GM18498 (cell line): ENCODE measurements at regions not wholly inside any gene's neighbourhood (a gene's known extent, or its start where the extent isn't known, plus 50 kb on each side); places are given as distances from the start of the nearest gene placed in this dataset.

Experiments used
- ATAC-seq: cut with Tn5 transposase; IDR thresholded peaks from one replicate; pipeline ENCODE4 v1.9.1; 2021; ENCODE audit warnings: mild to moderate bottlenecking, moderate library complexity; ENCODE audit not compliant: unreplicated experiment

DNA sequence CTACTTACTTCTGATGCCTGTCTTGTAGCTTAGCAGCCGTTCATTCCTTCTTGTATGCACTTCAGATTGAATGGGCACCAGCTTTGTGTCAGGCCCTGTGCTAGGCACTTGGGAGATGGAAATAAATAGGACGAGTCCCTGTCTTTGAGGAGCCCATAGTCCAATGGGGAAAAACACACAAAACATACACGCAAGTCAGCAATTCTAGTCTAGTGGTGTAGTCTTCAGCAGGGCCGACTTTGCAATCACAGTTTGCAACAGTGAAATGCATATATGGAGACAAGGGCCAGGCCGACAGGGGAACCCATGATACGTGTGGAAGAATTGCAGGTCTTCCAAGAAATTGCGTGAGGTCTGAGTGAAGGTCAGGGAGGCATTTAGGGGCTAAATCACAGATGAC lies 262.6 kb downstream of the MAF start:
- no peak for ATAC-seq

DNA sequence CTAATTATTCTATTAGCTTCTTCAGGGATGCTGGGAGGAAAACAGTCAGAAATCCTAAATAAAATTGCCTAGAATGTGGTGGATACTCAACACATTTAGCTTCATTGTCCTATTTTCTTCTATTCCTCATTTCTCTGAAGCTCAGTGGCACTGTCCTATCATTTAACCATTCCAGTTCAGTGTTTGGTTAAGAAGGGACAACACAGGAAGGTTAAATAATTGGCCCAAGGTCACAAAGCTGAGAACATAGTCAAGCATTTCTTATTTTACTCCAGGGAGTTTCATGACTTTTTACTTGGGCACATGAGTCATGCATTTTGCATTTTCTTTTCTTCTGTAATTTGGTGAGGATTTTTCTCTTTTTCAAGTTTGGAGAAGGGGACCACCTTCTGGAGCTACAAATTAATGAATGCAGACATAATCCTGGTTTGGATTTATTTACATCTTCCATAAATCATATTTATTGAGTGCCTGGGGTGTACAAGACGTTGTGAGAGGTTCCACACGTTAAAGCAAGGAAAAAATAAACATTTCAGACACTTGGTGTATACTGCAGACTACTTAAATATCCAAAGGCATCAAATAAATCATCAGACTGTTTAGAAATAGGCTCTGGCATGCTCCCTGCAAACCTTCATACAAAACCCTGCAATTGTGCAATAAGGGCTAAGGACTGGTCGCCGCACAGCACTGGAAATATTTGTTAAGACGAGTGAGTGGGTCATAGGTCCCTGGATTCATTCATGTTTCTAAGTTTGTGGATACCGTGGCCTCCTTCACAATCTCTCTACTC lies 263.9 kb downstream of the MAF start:
- ATAC-seq = no peak

DNA sequence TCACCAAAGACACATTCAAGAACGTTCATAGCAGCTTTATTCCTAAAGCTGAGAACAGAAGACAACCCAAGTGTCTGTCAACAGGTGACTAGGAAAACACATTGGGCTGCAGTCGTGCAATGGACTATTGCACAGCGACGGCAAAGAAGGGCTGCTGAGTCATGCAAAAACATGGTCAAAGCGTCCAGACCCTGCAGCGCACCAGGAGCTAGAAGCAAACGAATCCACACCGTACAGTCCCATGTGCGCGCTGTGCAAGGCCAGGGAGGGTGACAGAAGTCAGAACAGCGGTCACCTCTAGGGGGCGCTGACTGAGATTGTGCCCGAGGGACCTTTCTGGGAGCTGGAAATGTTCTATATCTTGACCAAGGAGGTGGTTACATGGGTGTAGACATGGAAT lies 266.4 kb downstream of the MAF start:
- no peak for ATAC-seq

DNA sequence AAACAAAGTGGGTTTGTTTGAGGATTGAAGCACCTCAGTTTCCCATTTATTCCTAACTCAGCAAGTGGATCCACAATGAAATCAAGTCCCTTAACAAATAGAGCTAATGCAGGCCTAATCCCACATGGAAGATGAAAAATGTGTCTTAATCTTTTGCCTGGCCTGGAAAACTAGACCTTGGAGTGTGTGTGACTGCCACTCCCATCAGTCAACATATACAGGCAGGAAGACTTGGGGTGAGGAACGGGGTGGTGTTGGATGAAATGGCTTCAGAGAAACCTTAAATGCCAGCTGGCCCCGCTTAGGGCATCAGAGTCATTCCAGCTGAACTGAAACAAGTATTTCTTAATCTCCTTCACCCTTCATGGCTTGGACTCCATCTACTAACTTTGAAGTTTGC lies 269.5 kb downstream of the MAF start:
- ATAC-seq = no peak

DNA sequence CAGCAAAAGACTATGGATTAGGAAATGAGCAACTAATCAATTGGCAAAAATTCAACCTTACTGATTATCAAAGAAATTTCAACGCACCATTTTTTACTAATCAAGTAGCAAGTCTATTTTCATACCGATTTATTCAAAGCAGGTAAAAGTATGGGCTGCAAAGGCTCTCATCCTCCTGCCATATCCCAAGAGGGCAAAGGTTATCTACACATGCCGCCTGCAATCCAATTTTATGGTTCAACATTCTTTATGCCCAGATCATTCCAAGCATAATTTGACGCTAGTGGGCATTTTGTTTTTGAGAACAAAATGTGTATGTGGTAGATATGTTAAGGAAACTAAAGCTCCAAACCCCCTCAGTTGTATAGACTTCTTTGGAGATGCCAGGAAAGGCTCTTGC lies 270.6 kb downstream of the MAF start:
- no peak for ATAC-seq

DNA sequence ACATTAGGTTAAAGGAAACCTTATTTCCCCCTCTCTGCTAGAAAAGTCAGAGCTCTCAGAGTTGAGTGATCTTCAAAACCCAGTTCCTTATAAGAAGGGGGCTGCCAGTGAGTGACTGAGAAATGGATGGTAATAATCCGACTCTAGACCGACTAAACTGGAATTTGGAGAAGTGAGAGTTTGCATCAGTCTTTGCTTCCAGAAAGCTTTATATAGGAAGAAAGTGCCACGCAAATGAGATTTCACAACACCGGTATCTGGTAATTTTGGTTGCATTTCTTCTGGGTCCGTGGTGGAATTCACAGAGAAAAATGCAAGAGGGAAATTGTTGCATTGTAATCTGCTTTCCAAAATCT lies 271.4 kb downstream of the MAF start:
- no peak for ATAC-seq

DNA sequence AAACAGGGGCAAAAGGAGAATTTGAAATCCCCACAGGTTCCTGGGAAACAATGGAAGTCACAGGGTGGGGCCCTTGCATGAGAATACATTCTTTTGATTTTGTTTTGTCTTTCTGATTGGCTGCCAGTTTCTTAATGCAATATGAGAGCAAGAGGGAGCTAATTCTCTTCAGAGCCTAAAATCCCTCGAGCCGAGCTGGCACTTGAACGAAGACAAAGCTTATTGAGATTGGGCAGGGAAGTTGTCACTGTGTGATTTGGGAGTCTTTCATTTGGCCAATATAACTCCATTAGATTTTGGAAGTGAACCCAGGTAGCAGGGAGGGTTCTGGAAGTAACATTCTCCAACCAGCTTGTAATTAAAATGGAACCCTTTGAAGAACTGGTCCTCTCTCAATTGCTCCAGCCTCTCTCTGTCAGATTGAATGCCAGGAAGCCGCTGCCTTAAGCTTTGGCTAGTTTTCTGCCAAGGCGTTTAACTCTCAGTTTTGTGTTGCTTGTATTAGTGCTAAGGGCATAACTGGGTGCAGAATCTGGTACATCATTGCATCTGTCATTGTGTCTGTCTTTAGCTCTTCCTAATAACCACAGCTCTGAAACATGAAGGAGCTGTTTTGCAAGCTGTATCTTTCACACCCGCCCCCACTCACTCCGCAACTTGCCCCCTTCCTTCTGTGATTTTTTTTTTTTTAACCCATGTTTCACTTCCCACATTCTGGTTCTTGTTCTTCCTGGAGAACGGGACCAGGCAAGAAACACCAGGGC lies 272.0 kb downstream of the MAF start:
- ATAC-seq = no peak

DNA sequence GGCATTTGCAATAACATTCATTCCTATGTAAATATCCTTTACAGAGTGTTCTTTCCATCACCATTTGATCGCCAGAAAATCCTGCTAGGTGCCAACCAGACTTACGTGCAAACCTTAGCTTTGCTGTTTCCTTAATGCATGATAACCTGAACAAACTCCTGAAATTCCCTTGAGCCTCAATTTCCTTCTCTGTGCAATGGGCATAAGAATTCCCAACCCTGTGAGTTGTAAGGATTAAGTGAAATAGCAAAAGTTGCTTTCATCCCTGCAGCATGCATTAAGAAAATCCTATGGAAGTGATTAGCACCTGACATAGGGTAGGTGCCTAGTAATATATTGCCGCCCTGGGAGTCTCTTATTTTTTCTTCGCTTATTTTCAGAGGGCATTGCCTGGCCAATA lies 272.7 kb downstream of the MAF start:
- ATAC-seq = no peak

DNA sequence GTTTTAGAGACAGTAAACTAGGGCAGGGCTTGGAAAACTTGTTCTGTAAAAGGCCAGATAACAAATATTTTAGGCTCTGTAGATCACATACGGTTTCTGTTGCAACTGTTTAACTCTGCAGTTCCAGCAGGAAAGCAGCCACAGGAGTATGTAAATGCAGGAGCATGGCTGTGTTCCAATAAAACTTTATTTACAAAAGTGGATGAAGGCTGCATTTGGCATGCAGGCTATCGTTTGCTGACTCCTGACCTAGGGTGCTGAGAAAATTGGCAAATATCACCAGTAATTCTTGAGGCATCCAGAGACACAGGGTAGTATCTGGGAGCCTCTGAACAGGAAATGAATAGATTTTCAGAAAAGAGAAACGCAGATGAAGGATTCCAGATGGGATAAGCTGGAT lies 274.0 kb downstream of the MAF start:
- no peak for ATAC-seq

DNA sequence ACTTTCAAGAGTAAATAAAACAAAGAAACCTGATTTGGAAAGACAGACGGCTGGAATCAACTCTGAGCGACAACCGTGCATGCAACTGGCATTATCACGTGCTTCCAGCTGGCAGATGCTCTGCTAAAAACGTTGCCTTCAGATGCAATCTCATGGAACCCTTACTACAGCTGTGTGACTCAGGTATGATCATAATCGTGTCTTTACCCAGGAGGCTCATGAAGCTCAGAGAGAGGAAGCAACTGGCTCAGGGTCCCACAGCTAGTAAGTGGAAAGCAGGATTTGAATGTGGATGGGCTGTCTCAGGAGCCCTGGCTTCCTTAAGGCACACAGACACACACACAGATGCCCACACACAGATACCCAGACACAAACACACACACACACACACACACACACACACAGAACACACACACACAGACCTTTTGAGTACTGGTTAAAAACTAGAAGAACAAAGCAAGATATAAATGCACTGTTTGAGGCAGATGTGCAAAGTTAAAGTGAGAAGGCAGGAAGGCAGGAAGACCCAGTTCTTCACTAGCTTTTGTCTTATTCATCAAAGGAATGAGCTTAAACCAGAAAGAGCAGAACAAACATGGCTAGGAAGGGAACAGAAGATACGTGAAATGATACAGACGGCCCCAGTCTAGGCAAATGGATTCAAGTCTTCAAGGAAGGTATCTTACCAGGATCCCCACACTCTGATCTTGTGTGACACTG lies 275.2 kb downstream of the MAF start:
- ATAC-seq = no peak

DNA sequence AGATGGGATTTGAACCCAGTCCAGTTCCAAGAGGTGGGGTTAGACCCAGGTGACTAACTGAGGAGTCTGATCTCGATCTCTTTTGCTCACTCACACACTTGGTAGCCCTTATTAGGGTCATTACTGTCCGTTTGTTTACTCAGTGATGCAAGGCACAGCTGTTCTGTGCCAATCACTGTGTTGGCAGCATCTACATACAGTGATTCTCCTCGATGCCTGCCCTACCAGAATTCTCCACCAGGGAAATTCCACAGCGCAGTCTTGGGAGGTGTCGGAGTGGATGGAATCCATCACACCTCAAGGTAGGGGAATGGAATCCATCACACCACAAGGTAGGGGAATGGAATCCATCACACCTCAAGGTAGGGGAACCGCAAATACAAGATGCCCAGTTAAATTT lies 279.6 kb downstream of the MAF start:
- no peak for ATAC-seq

DNA sequence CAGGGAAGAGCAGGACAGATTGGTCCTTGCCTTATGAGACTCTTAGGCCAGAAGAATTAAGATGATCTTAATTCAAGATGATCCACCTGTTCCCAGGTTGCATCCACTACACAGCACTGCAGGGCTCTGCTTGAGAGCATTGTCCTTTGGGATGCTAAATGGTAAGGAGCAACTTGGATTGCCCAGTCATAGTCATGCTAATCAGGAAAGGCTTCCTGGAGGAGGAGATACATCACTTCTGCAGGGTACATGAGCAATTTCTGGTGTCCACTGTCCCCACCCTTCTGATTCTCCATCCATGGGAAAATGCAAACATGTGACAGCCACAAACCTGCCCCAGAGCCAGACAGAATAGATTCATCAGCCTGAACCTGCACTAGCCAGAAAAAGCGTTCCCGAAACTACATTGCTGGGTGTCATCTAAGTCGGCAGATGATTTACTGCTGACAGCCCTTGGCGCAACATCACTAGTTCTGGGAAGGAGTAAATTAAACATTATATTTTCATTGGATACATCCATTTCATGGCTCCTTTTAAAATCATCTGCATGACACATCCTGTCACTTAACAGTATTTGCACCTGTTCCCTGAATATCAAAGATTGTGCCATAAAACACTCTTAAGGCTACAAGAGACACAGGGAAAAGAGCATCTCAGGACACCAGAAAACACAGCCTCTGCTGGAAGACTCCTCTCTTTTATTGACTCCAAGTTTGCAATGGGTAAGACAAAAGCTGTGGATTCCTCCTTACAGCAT lies 282.2 kb downstream of the MAF start:
- no peak for ATAC-seq

DNA sequence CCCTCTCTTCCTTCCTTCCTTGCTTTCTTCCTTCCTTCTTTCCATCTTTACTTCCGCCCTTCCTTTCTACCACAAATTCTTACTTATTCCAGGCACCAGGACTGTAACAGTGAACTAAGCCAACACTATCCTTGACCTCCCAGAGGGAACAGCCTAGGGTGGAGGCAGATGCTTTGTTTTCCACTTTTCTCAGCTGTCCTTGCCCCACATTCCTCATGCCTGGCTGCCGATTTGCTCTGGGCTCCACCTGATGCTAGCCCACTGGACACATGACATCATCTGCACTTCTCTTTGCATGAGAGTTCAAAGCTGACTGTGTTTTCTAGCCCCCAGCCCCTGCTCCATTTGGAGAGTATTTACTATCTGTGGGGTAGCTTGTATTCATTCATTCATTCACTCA lies 283.0 kb downstream of the MAF start:
- no peak for ATAC-seq

DNA sequence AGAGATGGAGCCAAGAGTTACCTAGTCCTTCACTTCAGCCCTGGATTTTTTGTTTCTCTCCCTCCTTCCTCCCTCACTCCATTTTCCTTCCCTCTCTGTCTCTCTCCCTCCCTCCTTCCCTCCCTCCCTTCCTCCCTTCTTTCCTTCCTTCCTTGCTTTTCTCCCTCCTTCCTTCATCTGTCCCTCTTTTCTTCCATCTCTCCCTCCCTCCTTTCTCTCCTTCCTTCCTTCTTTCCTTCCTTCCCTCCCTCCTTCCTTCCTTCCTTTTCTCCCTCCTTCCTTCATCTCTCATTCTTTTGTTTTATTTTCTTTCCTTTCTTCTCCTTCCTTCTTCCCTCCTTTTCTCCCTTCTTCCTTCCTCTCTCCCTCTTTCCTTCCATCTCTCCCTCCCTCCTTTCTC lies 283.5 kb downstream of the MAF start:
- no peak for ATAC-seq

DNA sequence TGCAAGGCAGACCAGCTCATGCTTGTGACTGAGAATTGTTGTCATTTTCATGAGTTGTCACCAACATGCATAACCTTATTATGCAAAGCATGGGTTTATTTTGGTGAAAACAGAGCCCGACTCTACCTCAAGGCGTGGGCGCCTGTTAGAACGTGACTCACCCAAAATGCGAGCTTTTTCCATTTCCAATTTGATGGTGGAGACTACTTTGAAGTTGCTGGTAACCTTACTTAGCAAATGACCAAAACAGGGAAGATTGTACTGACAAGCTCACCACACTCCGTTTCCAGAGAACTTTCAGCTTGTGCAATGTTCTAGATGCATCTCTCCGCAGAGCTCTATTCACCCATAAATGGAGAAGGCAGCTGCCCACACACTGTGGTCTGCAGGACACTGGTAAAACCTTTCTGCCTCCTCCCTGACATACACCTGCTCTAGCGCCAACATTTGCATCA lies 284.5 kb downstream of the MAF start:
- peak; percentile 88 for ATAC-seq

DNA sequence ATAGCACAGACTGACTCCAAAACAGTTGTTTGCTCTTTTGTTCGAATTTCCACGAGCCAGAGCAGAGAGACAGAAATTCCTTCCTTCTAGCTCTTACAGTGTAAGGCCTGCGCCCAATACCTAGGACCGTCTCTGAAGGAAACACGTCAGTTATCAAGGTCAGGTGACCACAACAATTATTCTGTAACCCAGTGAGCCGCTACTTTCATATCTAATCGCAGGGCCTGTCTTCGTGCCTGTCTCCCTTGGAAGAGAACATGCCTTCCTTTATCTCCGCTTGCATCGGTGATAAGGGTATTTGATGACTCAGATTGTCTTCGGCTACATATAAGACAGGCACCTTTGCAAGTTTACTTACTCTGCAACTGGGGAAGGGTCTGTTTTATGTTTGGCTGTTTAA lies 288.0 kb downstream of the MAF start:
- no peak for ATAC-seq

DNA sequence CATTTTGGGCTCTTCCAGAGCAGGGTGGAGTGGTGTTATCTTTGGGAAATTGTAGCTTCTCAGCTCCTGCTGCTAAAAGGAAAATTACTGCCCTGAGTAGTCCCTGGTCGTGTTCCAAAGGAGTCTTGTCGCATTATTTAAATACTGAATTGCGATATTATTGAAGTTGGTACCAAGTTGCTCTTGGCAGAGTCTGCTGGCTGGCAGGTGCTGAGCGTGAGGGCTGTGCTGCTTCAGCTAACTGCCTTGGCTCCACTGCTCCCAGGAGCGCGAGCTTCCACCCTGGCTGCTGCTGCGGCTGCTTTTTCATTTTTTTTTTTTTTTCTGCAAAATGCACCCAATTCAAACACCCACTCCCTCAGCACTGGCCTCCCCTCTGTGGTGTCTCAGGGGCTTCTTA lies 289.8 kb downstream of the MAF start:
- ATAC-seq = no peak

DNA sequence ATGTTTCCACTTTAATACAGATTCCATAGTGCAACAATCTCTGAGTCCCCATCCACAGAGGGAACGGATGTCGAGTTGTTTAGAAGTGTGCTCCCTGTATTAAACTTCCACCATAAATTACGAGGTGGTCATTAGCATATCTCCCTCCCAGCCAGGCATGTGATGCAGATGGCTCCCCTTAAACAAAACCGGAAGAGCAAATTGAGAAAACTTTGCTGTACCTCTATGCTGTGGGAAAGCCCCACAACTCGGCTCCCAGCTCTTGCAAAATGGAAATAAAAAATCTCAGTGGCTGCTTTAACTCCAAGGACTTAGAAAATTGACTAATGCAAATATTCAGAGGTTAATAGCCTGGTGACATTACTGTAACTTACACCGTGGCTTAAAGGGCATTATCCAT lies 290.9 kb downstream of the MAF start:
- no peak for ATAC-seq

DNA sequence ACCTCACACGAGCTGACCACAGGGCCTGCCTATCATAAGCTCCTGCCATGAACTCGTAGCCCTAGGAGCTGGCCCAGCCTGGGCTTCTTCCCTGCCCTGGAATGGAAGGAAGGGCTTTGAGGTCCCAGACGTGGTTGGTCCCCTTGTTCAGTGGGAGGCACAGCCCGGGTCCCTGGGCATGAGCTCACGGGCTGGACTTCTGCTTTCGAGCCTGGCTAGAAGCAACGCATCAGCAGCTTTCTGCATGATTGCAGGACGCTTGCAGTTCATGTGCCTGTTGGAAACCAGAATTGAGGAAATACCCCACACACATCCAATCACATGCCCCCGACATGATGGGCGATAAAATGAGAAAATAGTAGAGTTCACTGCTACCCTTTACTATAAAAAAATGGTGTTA lies 293.3 kb downstream of the MAF start:
- no peak for ATAC-seq

DNA sequence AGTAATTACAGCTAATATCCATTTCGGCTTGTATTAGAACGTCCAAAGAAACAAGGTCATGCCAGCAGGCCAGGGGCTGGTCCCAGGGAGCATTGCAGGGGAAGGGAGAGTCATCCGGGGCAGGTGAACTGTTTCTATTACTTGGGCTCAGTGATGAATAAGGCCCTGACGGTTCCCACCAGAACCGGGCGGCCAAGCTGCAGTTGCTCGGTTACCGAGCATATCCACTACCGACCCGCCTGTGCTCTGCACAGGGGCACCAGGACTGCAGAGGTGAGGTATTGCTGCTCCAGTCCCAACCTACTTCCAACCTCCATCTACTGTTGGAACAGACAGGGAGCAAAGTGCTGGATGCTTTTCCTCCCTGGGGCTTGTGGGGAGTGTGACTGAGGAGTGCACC lies 295.5 kb downstream of the MAF start:
- ATAC-seq = no peak

DNA sequence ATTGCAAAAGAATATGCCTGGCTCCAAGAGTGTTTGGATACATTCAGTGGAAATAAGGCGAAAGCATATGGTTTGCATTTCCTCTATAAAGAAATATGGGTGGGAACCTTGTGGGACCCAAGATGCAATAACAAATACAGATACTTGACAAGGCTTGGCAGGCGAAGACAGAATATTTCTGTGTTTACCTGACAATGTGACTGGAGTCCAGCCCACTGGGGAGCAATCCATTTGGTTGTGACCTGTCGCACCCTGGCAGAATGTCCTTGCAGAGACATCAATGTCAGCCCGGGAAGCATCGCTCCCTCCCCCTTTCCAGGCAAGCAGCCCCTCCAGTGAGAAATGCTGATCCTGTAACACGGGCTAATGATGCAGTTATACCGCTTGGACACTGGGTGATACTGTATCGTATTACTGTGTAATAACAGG lies 296.6 kb downstream of the MAF start:
- ATAC-seq = no peak
